SK-N-SH (cell line): ENCODE measurements at regions not wholly inside any gene's neighbourhood (a gene's known extent, or its start where the extent isn't known, plus 50 kb on each side); places are given as distances from the start of the nearest gene placed in this dataset.

Source experiments
- CTCF ChIP-seq: fragments of 200-600 bp; sonication (generic); IDR thresholded peaks from 2 replicates; pipeline ENCODE4 v1.6.1; 2017; ENCODE audit warnings: antibody characterized with exemption, mild to moderate bottlenecking, moderate library complexity
- EZH2phosphoT487 ChIP-seq: fragments of 200-600 bp; sonication (generic); IDR thresholded peaks from 2 replicates; pipeline ENCODE4 v1.6.1; 2017; ENCODE audit warnings: low read depth, mixed run types, mild to moderate bottlenecking, antibody characterized with exemption, moderate library complexity, borderline replicate concordance
- NFIC ChIP-seq: IDR thresholded peaks from 2 replicates; pipeline ENCODE4 v1.4.0; 2012; ENCODE audit warnings: borderline replicate concordance
- TF ChIP-seq, protein P1 (sequence below): IDR thresholded peaks from 2 replicates; pipeline ENCODE4 v1.6.1; 2012; ENCODE audit warnings: mild to moderate bottlenecking, low read depth, low read length, moderate library complexity

GRCh38 chr14:61641914-61642613 lies 53.2 kb upstream of the HIF1A start:
- TF ChIP-seq EZH2phosphoT487 = no peak
- TF ChIP-seq NFIC = no peak
- TF ChIP-seq CTCF = no peak
- TF ChIP-seq, protein P1, sequence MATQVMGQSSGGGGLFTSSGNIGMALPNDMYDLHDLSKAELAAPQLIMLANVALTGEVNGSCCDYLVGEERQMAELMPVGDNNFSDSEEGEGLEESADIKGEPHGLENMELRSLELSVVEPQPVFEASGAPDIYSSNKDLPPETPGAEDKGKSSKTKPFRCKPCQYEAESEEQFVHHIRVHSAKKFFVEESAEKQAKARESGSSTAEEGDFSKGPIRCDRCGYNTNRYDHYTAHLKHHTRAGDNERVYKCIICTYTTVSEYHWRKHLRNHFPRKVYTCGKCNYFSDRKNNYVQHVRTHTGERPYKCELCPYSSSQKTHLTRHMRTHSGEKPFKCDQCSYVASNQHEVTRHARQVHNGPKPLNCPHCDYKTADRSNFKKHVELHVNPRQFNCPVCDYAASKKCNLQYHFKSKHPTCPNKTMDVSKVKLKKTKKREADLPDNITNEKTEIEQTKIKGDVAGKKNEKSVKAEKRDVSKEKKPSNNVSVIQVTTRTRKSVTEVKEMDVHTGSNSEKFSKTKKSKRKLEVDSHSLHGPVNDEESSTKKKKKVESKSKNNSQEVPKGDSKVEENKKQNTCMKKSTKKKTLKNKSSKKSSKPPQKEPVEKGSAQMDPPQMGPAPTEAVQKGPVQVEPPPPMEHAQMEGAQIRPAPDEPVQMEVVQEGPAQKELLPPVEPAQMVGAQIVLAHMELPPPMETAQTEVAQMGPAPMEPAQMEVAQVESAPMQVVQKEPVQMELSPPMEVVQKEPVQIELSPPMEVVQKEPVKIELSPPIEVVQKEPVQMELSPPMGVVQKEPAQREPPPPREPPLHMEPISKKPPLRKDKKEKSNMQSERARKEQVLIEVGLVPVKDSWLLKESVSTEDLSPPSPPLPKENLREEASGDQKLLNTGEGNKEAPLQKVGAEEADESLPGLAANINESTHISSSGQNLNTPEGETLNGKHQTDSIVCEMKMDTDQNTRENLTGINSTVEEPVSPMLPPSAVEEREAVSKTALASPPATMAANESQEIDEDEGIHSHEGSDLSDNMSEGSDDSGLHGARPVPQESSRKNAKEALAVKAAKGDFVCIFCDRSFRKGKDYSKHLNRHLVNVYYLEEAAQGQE = no peak
